ENCODE measurements at regions not wholly inside any gene's neighbourhood (a gene's known extent, or its start where the extent isn't known, plus 50 kb on each side); places are given as distances from the start of the nearest gene placed in this dataset.
"Not testable (repeated sequence)": the region's sequence is repeated elsewhere in the genome, so short reads cannot be mapped to it uniquely, and the experiment has no call there.

DNA sequence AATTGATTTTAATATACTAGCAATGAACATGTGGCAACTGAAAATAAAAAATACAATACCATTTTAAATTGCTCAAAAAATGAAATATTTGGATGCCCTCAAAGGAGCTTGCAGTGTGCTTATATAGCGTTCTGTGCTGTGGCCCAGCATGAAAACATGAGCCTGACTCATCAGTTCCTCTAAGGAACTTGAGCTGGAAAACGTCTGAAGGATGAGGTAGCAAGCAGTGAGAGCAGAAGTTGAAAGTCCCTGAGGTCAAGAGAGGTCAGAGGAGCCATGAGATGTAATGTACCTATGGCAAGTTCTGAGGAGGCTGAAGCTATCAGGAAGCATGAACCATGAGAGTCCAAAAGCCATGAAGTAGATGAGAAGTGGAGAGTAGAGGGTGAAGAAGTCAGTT is 59.7 kb downstream of the HMGB3 start:
- DNase-seq (ENCODE audit: low spot score): no peak

DNA sequence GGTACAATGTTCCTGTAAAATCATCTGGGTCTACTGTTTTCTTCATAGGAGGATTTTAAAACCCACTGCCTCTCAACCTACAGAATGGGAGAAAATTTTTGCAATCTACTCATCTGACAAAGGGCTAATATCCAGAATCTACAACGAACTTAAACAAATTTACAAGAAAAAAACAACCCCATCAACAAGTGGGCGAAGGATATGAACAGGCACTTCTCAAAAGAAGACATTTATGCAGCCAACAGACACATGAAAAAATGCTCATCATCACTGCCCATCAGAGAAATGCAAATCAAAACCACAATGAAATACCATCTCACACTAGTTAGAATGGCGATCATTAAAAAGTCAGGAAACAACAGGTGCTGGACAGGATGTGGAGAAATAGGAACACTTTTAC is 83.2 kb downstream of the HMGB3 start:
- not testable (repeated sequence) for DNase-seq (ENCODE audit: low spot score)

DNA sequence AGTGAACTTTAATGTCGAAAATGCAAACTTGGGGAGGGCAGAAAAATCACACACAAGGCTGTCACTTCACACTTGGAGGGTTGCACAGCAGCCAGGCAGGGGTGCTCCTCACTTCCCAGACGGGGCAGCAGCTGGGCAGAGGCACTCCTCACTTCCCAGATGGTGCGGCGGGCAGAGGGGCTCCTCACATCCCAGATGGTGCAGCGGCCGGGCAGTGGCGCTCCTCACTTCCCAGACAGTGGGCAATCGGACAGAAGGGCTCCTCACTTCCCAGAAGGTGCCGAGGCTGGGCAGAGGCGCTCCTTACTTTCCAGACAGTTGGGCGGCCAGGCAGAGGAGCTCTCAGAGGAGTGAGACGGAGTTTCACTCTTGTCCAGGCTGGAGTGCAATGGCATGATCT is 90.6 kb downstream of the HMGB3 start:
- DNase-seq (ENCODE audit: low spot score): no peak

DNA sequence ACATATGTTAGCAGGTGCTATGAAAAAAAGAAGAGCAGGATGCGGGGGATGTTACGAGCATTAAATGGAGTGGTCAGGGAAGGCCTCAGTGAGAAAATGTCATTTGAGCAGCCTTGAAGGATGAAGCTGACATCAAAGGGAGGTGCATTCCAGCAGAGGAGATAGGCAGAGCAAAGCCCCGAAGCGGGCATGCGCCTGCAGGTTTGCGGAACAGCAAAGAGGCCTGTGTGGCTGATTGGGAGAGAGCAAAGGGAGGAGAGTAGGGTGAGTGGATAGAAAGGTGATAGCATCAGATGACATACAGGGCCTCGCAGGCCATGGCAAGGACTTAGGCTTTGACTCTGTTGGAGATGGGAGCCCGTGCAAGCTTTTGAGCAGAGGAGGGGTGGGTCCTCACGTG is 95.4 kb upstream of the GPR50 start:
- DNase-seq (ENCODE audit: low spot score): no peak

DNA sequence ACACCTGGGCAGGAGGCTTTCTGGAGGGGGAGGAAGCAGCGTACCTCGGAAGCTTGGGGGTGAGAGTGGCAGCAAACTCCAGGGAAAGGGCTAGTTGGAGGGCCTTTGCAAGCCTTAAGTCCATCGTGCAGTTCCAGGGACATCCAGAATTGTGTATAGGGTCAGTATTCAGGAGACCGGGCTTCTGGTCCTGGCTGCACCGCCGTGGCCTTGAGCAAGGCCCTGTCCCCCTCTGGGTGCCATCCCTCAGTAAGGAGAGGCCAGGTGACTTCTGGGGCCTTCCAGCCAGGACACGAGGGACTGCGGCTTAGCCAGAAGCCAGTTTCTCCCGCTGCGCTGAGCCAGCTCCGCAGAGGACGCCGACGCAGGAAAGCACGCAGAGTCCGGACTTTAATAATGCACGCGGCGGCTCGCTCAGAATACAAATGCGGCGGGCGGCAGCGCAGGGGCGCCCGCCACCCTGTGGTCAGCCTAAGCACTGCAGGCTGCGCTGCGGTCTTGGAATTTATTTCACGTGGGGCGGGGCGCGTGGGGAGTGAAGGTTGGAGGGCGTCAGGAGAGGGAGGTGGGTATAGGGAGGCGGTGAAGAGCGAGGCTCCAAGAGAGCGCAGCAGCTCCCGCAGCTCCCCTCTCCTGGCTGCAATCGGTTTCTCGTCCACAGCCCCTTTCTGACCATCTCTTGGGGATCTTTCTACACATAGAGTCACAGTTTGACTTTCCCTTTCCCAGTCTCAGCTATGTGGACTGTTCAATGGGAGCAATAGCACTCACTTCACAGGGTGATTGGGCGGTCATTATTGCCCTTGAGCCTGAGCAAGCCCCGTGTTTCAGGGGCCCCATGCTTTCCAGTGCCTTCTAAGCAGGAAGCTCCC is 94.1 kb upstream of the GPR50 start:
- DNase-seq (ENCODE audit: low spot score): peak; percentile 33

DNA sequence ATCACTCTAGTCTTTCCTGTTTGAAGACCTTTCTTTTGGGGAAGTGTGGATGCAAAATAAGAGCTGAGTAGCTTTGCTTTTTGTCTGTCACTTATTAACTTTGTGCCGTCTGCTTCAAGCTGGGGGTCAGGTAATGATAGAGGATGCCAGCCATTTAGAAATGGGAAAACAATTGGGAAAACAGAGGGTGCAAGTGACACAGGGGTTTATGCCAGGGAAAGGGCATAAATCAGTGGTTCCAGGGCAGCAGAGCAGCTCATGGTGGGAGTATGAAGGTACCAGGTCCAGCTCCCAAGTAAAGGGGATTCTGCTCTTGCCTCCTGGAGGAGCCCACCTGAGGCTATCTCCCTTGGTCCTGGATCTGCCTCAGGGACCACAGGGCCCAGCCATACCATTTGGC is 91.9 kb upstream of the GPR50 start:
- DNase-seq (ENCODE audit: low spot score): no peak

DNA sequence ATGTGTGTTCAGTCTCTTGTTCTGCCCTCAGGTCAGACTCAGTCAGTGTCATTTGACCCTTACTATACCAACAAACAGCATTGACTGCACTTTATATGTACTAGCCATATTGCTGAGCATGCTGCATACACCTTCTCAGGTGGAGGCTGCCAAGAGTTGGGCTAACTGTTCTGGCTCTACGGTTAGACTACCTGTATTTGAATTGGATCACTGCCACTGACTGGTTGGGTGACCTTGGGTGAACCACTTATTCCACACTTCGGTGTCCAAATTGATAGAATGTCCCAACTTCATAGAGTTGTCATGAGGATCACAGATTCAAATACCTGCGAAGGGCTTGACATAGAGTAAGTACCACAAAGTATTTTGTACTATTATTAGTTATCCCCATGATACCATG is 91.2 kb upstream of the GPR50 start:
- no peak for DNase-seq (ENCODE audit: low spot score)

DNA sequence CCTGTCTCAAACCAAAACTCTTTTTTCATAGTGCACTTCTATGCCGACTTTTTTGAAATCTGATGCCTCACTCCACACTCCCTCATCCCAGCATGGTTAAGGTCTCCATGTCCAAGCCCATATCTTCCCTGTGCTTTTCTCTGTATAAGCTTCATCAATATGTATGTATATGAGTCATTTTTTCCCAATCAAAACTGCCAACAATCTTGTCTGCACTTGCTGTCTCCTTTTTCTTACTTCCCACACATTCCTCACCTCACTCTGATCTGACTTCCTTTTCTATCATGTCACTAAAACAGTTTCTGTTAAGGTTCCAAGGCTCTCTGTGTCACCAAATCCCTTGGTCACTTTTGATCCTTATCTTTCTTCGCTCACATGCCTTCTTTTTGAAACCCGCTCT is 88.2 kb upstream of the GPR50 start:
- DNase-seq (ENCODE audit: low spot score): no peak

DNA sequence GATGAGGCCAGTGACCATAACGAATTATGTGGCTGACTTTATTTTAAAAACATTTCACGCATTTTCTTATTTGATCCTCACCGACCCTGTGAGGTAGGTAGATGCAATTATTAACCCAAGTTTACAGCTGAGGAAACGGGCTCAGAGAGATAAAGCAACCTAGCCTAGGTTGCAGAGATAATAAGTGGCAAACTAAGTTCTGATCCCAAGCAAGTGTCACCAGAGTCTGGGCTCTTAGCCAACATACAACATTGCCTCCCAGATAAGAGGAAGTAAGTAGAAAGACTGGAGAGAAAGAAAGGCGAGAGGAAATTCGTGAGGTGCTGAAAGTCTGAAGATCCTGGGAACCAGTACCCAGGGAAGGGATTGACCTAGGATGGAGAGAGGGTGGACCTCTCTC is 77.4 kb upstream of the GPR50 start:
- peak; percentile 57 for DNase-seq (ENCODE audit: low spot score)

DNA sequence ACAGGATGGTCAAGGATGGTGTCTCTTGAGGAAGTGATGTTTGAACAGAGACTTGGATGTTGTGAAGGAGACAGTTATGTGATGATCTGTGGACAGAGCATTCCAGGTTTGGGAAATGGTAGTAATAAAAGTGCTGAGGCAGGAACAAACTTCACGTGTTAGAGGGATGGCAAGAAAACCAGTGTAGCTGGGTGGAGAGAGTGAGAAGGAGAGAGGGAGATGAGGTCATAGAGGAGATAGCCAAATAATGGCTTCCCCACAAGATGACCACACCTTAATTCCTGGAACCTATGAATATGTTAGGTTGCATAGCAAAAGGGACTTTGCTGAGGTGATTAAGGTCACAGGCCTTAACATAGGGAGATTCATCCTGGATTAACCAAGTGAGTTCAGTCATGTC is 75.6 kb upstream of the GPR50 start:
- DNase-seq (ENCODE audit: low spot score): peak; percentile 15

DNA sequence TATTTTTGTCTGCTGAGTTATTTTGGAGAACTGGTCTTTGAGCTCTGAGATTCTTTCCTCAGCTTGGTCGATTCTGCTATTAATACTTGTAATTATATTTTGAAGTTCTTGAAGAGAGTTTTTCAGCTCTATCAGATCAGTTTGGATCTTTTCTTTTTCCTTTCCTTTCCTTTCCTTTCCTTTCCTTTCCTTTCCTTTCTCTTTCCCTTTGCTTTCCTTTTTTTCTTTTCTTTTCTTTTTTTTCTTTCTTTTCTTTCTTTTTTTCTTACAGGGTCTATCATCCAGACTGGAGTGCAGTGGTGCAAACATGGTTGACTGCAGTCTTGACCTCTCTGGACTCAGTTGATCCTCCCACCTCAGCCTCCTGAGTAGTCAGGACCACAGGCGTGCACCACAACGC is 63.2 kb upstream of the GPR50 start:
- DNase-seq (ENCODE audit: low spot score): not testable (repeated sequence)

All from hematopoietic multipotent progenitor cell treated with erythropoietin and hydrocortisone succinate and interleukin-3 and kit ligand, for 15 days (in vitro differentiated cells).